GM21737 (cell line): ENCODE measurements at regions not wholly inside any gene's neighbourhood (a gene's known extent, or its start where the extent isn't known, plus 50 kb on each side); places are given as distances from the start of the nearest gene placed in this dataset.

Experiments used
- ATAC-seq: cut with Tn5 transposase; IDR thresholded peaks from one replicate; pipeline ENCODE4 v1.9.1; 2021; ENCODE audit warnings: mild to moderate bottlenecking, moderate library complexity; ENCODE audit not compliant: unreplicated experiment

DNA sequence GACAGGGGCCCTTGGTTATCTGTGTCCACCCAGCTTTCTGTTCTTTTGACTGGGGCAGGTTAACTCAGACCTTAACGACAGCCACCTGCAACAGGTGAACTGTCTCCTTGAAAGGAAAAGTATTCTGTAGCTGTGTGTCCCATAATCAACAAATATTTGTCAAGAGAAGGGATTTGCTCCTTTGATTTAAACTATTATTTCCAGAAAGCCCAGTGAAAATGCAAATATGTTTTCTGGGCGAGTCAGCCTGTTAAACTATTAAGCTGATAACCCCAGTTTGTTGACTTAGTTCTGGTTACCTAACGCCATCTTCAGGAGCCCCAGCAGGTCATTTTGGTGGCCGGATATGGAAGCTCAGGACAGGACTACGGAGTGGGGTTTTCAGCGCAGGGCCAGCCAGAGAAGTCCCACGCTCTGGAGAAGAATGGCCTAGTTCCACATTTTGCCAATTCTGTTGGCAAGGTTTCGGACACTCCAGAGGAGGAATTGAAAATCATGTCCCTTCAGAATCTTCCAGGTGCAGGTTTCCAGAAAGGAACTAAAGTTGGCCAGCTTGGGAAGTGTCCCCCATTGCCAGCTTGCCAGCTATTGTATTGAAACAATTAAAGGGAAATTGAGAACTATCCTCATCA lies 54.5 kb downstream of the ADRA2A start:
- ATAC-seq, result no peak

DNA sequence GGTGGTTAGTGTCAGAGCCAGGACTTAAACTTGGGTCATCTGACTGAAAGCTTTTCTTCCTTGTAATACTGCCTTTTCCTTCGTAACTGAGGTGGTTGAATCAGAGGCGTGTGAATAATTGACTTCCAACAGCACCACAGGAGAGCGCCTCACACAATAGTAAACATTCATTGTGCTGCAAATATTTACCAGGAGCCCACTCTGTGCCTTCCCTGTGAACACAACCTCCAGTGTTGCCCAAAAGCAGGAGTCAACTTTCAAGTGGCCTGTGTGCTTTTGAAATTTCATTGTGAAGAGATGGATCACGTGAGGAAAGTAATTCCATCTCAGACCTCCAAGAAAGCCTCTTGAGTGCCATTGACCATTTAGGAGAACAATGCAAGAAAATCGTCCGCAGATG lies 60.2 kb downstream of the ADRA2A start:
- ATAC-seq, result no peak

DNA sequence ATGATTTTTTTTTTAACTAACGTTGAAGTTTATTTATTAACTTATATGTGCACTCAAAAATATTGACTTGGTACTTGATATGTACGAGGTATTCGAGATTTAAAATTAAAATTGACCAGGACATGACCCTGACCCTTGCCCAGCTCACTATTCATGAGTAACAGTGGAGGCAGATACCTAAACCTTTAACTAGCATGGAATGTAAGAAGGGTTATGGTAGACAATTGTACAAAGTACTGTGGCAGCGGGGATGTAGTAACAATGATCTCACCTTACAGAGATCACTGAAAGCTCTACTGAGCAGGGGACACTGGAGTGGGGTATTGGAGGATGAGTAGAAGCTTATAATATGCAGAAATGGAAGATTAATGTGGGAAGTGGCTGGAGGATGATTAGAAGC lies 60.8 kb downstream of the ADRA2A start:
- ATAC-seq, result no peak

DNA sequence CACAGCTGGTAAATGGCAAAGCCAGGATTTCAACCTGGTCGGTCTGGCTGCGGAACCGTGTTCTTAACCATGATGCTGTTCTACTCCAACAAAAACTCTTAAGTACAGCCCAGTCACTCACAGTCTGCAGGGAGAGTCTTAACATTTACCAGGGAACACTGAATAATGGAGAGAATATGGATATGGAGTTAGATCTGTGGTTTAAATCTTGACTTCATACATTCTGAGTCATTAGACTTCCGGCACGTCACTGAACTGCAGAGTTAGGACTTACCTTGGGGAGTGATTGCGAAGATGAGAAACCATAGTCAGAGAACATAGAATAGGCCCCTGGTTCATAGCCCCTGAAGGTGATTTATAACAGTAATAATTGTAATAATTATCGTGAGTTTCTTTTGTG lies 61.7 kb downstream of the ADRA2A start:
- ATAC-seq, result no peak

GRCh38 chr10:111139567-111139966 lies 62.7 kb downstream of the ADRA2A start:
- ATAC-seq, result no peak

DNA sequence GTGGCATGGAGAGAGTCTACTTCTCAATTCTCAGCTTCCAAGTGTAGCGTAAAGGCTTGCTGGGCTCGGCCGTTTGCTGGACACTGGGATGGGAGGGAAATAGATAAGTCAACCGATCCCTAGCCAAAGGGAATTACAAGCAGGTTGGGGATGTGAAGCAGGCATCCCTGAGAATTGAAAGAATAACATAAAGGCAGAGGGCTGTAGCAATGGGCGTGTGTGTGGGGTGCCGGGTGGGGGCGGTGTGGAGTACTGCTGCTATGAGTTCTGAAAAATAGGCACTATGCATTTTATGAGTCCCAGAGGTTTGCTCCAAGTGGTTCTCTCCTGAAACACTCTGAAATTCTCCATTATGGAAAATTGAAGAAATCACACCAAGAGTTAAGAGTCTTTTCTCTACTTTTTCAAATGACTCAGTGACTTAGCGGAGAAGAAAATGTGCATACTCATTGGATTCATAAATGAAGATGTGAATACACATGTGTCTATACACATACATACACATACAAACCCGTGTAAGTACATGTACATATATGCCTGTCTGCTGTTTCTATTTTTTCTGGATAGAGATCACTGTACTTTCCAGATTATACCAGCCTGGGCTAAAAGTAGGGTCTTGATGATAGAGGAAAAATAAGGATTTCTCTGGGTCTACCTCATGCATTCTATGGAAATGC lies 65.4 kb downstream of the ADRA2A start:
- ATAC-seq, result no peak

- ATAC-seq, result no peak
Observed at GRCh38 chr10:111146025-111146640, 69.3 kb downstream of the ADRA2A start.

GRCh38 chr10:111148025-111148424 lies 71.2 kb downstream of the ADRA2A start:
- ATAC-seq, result no peak

DNA sequence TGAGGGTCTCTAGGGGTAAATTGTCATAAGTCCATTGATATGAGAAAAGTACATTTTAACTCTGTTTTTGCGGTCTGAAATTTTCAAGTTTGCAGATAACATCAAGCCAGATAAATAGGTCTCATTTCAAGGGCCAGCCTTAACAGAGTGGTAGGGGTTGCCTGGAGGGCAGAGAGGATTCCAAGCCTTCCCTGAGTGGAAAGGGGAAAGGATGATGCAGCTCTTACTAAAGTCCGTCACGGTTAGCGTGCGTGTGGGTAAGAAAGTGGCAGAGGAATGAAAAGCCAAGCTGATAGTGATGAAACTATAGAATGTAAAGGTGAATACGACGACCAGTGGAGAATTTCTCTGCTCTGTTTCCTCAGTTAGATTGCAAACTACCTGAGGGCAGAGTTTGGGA lies 71.6 kb downstream of the ADRA2A start:
- ATAC-seq, result no peak

GRCh38 chr10:111150691-111151090 lies 73.9 kb downstream of the ADRA2A start:
- no peak for ATAC-seq

GRCh38 chr10:111151595-111152307 lies 74.9 kb downstream of the ADRA2A start:
- ATAC-seq, result no peak

DNA sequence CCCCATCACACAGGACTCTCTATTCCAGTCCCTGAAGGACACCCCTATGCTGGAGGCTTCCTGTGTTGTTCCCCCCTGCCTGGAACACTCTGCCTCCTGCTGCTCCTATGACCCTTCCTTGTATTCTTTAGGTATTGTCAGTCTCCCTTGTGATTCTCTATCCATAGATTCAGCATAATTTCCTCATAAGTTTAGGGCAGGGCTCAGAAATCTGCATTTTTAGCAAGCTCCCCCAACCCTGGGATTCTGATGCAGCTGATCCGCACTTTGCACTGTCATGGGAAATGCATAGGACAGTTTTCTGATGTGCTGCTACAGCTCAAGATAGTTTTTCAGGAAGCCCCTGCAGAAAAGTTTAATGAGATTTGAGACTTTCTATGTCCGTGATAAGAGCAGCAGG lies 79.9 kb downstream of the ADRA2A start:
- no peak for ATAC-seq

- ATAC-seq, result no peak
Observed at GRCh38 chr10:111158595-111158994, 81.8 kb downstream of the ADRA2A start.

DNA sequence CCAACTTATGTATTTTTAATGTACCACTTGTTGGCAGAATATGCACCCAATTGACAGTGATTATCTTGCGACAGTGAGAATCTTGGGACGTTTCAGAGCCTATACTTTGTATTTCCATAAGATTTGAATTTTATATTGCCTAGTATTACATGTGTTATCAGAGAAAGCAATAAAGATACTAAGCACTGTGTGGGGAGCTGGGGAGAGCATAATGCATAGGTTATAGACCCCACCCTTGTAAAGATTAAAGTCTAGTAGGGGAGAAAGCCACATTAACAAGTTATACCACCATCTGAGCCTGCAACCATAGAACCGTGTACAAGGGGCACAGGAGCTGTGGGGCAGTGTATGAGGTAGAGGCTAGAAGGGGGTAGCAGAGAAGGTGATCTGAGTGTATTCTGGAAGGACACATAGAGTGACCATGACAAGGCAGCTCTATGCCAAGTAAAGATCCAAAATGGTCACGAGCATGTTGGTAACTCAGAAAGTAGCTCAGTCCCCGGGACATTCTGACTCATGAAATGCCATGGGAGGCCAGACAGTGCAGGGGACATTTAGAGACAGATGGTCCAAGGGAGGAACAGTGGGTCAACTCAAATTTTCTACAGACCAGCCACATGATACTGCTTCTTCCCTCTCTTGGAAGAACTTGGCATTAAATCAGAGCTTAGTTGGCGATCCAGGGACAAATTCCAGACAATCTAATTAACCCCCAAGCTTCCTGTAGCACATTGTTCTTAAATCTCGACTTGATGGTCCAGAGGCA lies 84.5 kb downstream of the ADRA2A start:
- ATAC-seq, result no peak

DNA sequence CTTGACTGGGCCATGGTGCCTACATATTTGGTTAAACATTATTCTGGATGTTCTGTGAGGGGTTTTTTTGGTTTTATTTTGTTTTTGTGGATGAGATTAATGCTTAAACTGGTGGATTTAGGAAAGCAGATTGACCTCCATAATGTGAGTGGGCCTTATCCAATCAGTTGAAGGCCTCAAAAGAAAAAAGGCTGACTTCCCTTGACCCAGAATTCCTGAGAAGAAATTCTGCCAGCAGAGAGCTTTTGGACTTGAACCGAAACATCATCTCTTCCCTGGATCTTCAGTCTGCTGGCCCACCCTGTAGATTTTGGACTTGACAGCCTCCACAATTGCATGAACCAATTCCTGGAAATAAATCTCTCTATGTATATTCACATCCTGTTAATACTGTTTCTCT lies 94.4 kb downstream of the ADRA2A start:
- no peak for ATAC-seq

- ATAC-seq, result no peak
Observed at GRCh38 chr10:111175787-111176186, 99.0 kb downstream of the ADRA2A start.

DNA sequence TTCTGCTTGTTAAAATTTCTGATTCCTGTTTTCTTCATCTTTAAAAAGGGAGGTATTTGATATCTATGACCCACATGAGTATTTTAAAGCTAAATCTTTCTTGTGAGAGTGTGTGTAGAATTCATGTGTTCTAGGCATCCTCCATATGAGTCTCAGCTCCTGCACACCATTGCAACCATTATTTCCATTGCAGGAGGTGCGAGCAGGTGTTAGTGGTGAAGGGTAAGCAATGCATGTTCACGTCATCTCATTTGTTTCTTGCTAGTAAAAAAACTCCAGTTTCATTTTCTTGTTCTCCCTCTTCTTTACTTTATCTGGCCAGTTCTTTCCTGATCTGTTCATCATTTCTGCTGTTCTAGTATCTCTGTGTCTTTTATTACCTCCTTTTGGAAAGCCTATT lies 100.5 kb downstream of the ADRA2A start:
- no peak for ATAC-seq

DNA sequence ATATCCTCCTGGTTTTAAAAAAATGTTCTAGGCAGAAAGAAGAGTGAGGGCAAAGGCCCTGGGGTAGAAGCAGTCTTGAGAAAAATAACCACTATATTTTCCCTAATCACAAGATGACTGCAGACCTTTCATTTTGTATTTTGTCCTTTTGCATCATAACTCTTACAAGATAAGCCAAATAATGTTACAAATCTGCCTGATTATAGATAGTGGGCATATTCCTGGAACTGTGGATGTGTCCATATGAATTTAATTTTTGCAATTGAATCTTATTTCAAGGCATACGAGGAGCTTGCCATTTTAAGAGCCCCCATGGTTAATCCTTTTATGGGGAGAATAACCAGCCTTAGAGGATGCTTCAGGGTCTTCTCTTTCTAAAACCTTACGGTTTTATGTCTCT lies 102.7 kb downstream of the ADRA2A start:
- no peak for ATAC-seq

DNA sequence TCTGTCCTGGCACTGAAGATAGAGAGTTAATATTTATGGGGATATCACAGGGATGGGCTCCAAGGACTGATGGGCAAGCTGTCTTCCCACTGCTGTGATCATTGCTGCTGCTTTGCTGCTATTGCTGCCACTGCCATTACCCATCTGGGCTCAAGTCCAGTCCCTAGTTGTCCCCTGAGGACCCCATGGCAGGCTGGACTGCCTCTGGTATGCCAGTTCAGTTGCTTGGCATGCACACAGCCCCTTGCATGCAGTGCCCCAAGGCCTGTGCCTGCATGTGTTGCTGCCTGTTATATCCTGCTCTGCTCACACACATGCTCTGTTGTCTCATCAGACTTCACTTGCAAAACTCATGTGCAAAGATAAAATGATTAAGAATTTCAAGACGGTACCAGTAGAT lies 109.5 kb downstream of the ADRA2A start:
- ATAC-seq, result no peak

- ATAC-seq, result no peak
Observed at GRCh38 chr10:111187096-111187495, 110.3 kb downstream of the ADRA2A start.

GRCh38 chr10:111199587-111199986 lies 122.8 kb downstream of the ADRA2A start:
- ATAC-seq, result no peak
